Neural progenitor cell (in vitro differentiated cells): ENCODE measurements at regions not wholly inside any gene's neighbourhood (a gene's known extent, or its start where the extent isn't known, plus 50 kb on each side); places are given as distances from the start of the nearest gene placed in this dataset.

Source experiments
- DNase-seq: peaks from one replicate; pipeline ENCODE4 v3.0.0-alpha.2; 2016; ENCODE audit warnings: low spot score
- H2AFZ ChIP-seq: fragments of 200-600 bp; sonication (generic); replicated peaks from 2 replicates; pipeline ENCODE4 v1.6.1; 2016; ENCODE audit warnings: antibody characterized with exemption
- H3F3A ChIP-seq: fragments of 200-600 bp; sonication (generic); 2 replicates; pipeline ENCODE4 v1.6.1; 2016; ENCODE audit warnings: antibody characterized with exemption, low read depth
- H3K27ac ChIP-seq: fragments of 200-600 bp; sonication (generic); 2 replicates; pipeline ENCODE4 v1.5.1; 2016; ENCODE audit warnings: mild to moderate bottlenecking
- H3K27me3 ChIP-seq: fragments of 200-600 bp; sonication (generic); 2 replicates; pipeline ENCODE4 v1.6.1; 2016; ENCODE audit warnings: mild to moderate bottlenecking, moderate library complexity
- H3K36me3 ChIP-seq: fragments of 200-600 bp; sonication (generic); 2 replicates; pipeline ENCODE4 v1.5.1; 2016
- H3K4me1 ChIP-seq: fragments of 200-600 bp; sonication (generic); 2 replicates; pipeline ENCODE4 v1.6.1; 2016; ENCODE audit warnings: mixed run types
- H3K4me2 ChIP-seq: fragments of 200-600 bp; sonication (generic); 2 replicates; pipeline ENCODE4 v1.6.1; 2016
- H3K4me3 ChIP-seq: fragments of 200-600 bp; sonication (generic); 2 replicates; pipeline ENCODE4 v1.5.1; 2016
- H3K79me2 ChIP-seq: fragments of 200-600 bp; sonication (generic); 2 replicates; pipeline ENCODE4 v1.6.1; 2016; ENCODE audit warnings: low read depth
- H3K9ac ChIP-seq: fragments of 200-600 bp; sonication (generic); 2 replicates; pipeline ENCODE4 v1.6.1; 2016
- H3K9me3 ChIP-seq: fragments of 200-600 bp; sonication (generic); 2 replicates; pipeline ENCODE4 v1.5.1; 2016; ENCODE audit warnings: low read depth
- H4K20me1 ChIP-seq: fragments of 200-600 bp; sonication (generic); 2 replicates; pipeline ENCODE4 v1.6.1; 2016; ENCODE audit warnings: low read depth
- H3K27ac Mint-ChIP-seq: 3 replicates; pipeline ENCODE4 v1.8.0; 2021; ENCODE audit warnings: mixed read lengths
- H3K27me3 Mint-ChIP-seq: 2 replicates; pipeline ENCODE4 v1.8.0; 2022; ENCODE audit warnings: low read depth, mild to moderate bottlenecking, inconsistent platforms, moderate library complexity, mixed read lengths; ENCODE audit not compliant: insufficient read depth
- H3K36me3 Mint-ChIP-seq: 3 replicates; pipeline ENCODE4 v1.8.0; 2021; ENCODE audit warnings: mixed read lengths
- H3K4me1 Mint-ChIP-seq: 3 replicates; pipeline ENCODE4 v1.8.0; 2021; ENCODE audit warnings: mixed read lengths
- H3K4me3 Mint-ChIP-seq: 3 replicates; pipeline ENCODE4 v1.8.0; 2021; ENCODE audit warnings: mild to moderate bottlenecking, moderate library complexity, mixed read lengths
- H3K9me3 Mint-ChIP-seq: 3 replicates; pipeline ENCODE4 v1.8.0; 2020; ENCODE audit warnings: mixed read lengths
- CTCF ChIP-seq: fragments of 200-600 bp; sonication (generic); IDR thresholded peaks from 2 replicates; pipeline ENCODE4 v1.5.1; 2017; ENCODE audit warnings: antibody characterized with exemption, mild to moderate bottlenecking
- EZH2 ChIP-seq: fragments of 200-600 bp; sonication (generic); IDR thresholded peaks from 2 replicates; pipeline ENCODE4 v1.6.1; 2017; ENCODE audit warnings: antibody characterized with exemption, mild to moderate bottlenecking, moderate library complexity
- EZH2phosphoT487 ChIP-seq: fragments of 200-600 bp; sonication (generic); IDR thresholded peaks from 2 replicates; pipeline ENCODE4 v1.6.1; 2017; ENCODE audit warnings: antibody characterized with exemption

DNA sequence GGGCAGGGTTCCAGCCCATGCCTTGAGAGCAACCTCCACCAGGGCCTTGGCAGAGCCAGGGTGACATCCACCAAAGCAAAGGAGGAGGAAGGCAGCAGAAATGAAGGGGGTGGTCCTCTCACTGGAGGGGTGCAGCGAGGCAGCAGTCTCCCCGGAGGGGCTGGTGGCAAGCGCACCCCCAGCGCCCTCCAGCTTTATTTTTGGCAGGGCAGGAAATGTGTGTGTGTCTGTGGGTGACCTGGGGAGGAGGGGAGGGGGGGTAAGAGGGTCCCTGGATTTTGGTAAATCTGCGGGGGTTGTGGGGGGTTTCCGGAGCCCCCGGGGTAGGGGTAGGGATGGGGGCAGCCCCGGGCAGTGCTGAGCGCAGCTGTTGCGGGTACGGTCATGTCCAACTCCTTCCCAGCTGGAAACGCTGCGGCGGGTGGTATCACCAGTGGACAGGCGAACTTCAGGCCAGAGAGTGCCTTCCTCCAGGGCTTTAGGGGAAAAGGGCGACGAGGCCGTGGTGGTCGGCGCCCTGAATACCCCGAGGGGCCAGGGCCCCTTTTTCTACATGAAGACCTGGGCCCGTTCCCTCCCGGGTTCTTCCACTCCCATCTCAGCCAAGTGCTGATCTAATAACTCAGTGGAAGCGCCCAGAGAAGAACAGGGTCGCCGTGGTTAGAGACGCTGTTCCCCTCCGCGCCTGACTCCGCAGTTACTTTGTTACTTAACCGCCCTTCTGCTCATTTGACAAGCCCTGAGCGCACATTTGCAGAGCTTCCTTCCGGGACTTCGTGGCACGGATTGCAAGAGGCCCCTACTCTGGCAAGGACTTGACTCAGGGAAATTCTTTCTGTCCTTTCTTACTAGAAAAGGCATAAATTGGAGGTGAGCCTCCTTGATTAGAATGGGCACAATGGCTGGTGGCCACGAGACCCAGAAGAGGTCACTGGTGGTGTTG is 55.2 kb downstream of the FOS start:
- Histone ChIP-seq H3K9ac (no peak overlapping the region), H4K20me1 (no peaks in the 10 kb centered on the region), H3K36me3 (no peaks in the 10 kb centered on the region), H3K79me2 (no peaks in the 10 kb centered on the region), H3K27me3 (no peaks in the 10 kb centered on the region), H3K4me2 (no peak overlapping the region), H3K4me1 (peaks cover 7% of the 10 kb centered on the region), H3K27ac (no peak overlapping the region), H3K9me3 (no peaks in the 10 kb centered on the region), H2AFZ (no peak overlapping the region), H3K4me3 (no peak overlapping the region), H3F3A (no peaks in the 10 kb centered on the region)
- H3K4me3 Mint-ChIP-seq, result no peak overlapping the region
- no peak for TF ChIP-seq EZH2
- TF ChIP-seq EZH2phosphoT487, result no peak
- no peak for TF ChIP-seq CTCF
- H3K36me3 Mint-ChIP-seq, result no peaks in the 10 kb centered on the region
- H3K27me3 Mint-ChIP-seq, result peaks cover 3% of the 10 kb centered on the region
- H3K4me1 Mint-ChIP-seq, result peaks cover 17% of the 10 kb centered on the region
- no peak for DNase-seq
- H3K27ac Mint-ChIP-seq, result peak overlapping the region; percentile 34
- H3K9me3 Mint-ChIP-seq, result peaks cover 10% of the 10 kb centered on the region

GRCh38 chr14:75334549-75335051 is 56.0 kb downstream of the FOS start:
- no peak for TF ChIP-seq EZH2
- no peak for TF ChIP-seq CTCF
- TF ChIP-seq EZH2phosphoT487, result no peak
- no peak overlapping the region for H3K4me2 ChIP-seq

DNA sequence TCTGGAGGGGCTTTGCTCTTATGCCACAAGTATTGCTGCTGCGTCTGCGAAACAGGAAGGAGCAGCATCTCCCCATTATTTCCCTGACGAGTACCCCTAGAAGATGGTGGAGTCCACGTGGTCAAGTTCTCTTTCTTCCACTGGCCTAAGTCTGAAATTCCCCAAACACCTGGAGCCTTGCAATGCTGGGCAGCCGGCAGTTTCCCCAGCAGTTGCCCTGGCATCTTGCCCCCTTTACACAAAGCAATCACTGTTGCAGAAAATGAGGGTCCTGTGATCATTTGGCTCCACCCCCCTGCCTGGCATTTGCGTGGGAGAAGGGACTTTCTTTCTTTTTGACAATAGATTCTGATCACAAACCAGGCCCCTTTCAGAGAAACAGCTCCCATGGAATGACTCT is 56.9 kb downstream of the FOS start:
- Histone ChIP-seq H3K36me3 (no peaks in the 10 kb centered on the region), H3K4me3 (no peak overlapping the region), H3K9ac (no peak overlapping the region), H3K79me2 (no peaks in the 10 kb centered on the region), H4K20me1 (no peaks in the 10 kb centered on the region), H3F3A (no peaks in the 10 kb centered on the region), H3K9me3 (no peaks in the 10 kb centered on the region), H3K4me2 (no peak overlapping the region), H3K4me1 (peaks cover 7% of the 10 kb centered on the region), H3K27ac (no peak overlapping the region), H3K27me3 (no peaks in the 10 kb centered on the region), H2AFZ (no peak overlapping the region)
- H3K9me3 Mint-ChIP-seq, result peaks cover 10% of the 10 kb centered on the region
- peak; percentile 29 for DNase-seq
- H3K4me3 Mint-ChIP-seq, result no peak overlapping the region
- H3K27me3 Mint-ChIP-seq, result peaks cover 3% of the 10 kb centered on the region
- H3K4me1 Mint-ChIP-seq, result peaks cover 17% of the 10 kb centered on the region
- no peaks in the 10 kb centered on the region for H3K36me3 Mint-ChIP-seq
- TF ChIP-seq EZH2 (no peak), EZH2phosphoT487 (no peak), CTCF (no peak)
- H3K27ac Mint-ChIP-seq, result no peak overlapping the region

More at GRCh38 chr14:75334549-75335051, 56.0 kb downstream of the FOS start:
- H3K9ac ChIP-seq, result no peak overlapping the region
- H3K27ac ChIP-seq, result no peak overlapping the region
- H3F3A ChIP-seq, result no peaks in the 10 kb centered on the region
- H3K4me3 ChIP-seq, result no peak overlapping the region
- peaks cover 3% of the 10 kb centered on the region for H3K27me3 Mint-ChIP-seq
- peaks cover 7% of the 10 kb centered on the region for H3K4me1 ChIP-seq
- peaks cover 17% of the 10 kb centered on the region for H3K4me1 Mint-ChIP-seq
- no peaks in the 10 kb centered on the region for H3K27me3 ChIP-seq
- no peaks in the 10 kb centered on the region for H3K79me2 ChIP-seq
- DNase-seq, result no peak
- no peaks in the 10 kb centered on the region for H3K36me3 ChIP-seq
- no peak overlapping the region for H2AFZ ChIP-seq
- no peak overlapping the region for H3K27ac Mint-ChIP-seq
- H3K9me3 Mint-ChIP-seq, result peaks cover 10% of the 10 kb centered on the region
- no peaks in the 10 kb centered on the region for H3K9me3 ChIP-seq
- no peaks in the 10 kb centered on the region for H3K36me3 Mint-ChIP-seq
- H4K20me1 ChIP-seq, result no peaks in the 10 kb centered on the region
- no peak overlapping the region for H3K4me3 Mint-ChIP-seq
